Adrenal gland (tissue), 9 donors: ENCODE measurements at regions not wholly inside any gene's neighbourhood (a gene's known extent, or its start where the extent isn't known, plus 50 kb on each side); places are given as distances from the start of the nearest gene placed in this dataset.

Source experiments
- DNase-seq, 7 donors: peaks; one replicate each; pipeline ENCODE4 v3.0.0-alpha.2; 2019 to 2020
- H3K27ac ChIP-seq, 5 donors: fragments of 200-600 bp; sonication (generic) in 4 of 5; 1 replicate in 3 of 5; 2 replicates in 2 of 5; pipeline versions ENCODE4 v1.5.1 to v1.8.0; 2016 to 2020; ENCODE audit warnings: mild to moderate bottlenecking in 1 of 5
- H3K27me3 ChIP-seq: fragments of 200-600 bp; 2 replicates; pipeline ENCODE4 v1.8.0; 2021
- H3K36me3 ChIP-seq, 2 donors: fragments of 200-600 bp; replicated peaks in 1 of 2; 1 replicate in 1 of 2; 2 replicates in 1 of 2; pipeline versions ENCODE4 v1.5.1 to v1.8.0; 2018 to 2022
- H3K4me1 ChIP-seq, 2 donors: fragments of 200-600 bp; replicated peaks in 1 of 2; 1 replicate in 1 of 2; 2 replicates in 1 of 2; pipeline versions ENCODE4 v1.5.1 to v1.8.0; 2018 to 2021
- H3K4me3 ChIP-seq, 4 donors: fragments of 200-600 bp; sonication (generic) in 3 of 4; one replicate each; pipeline ENCODE4 v1.5.1; 2016 to 2018
- H3K9me3 ChIP-seq, 3 donors: fragments of 200-600 bp; sonication (generic) in 1 of 3; replicated peaks in 1 of 3; 1 replicate in 2 of 3; 2 replicates in 1 of 3; pipeline versions ENCODE4 v1.5.1 to v1.8.0; 2016 to 2021
- POLR2A ChIP-seq, 2 donors: fragments of 450-650 bp; IDR thresholded peaks; one replicate each; pipeline ENCODE4 v1.6.1; 2017; ENCODE audit warnings: antibody characterized with exemption in 2 of 2, mild to moderate bottlenecking in 2 of 2, moderate library complexity in 1 of 2
- WGBS, 4 donors: extraction: QIAGEN DNeasy Blood & Tissue Kit in 2 of 4; methylation state at CpG; one replicate each; pipeline versions ENCODE4 v1.1.5 to v1.1.7; 2013 to 2017; 5-methylcytosine and 5-hydroxymethylcytosine counted together
- intact Hi-C, 2 donors: fragments of 100-400 bp; cut with DNase I; formaldehyde crosslinking; loops; one replicate each; pipeline versions ENCODE4 v1.14.1 to v1.15.0; 2022 to 2023
- TF ChIP-seq, protein P1 (sequence below), 6 experiments: fragments of 450-650 bp in 4 of 6; fragments of 200-600 bp in 2 of 6; sonication (generic) in 1 of 6; IDR thresholded peaks; 1 replicate in 5 of 6; 2 replicates in 1 of 6; pipeline versions ENCODE4 v1.5.1 to v1.8.0; 2016 to 2021; ENCODE audit warnings: antibody characterized with exemption in 6 of 6, mild to moderate bottlenecking in 2 of 6, moderate library complexity in 1 of 6
- donor health status: healthy with polysubstance abuse.
- donor health status: Bipolar disorder and iron deficiency.
- donor health status: DM: yes; HTN: yes; CAD: no.
- donor health status: DM: no; HTN: no; CAD: no.
- donor health status: DM: no; HTN: no; CAD: no.

DNA sequence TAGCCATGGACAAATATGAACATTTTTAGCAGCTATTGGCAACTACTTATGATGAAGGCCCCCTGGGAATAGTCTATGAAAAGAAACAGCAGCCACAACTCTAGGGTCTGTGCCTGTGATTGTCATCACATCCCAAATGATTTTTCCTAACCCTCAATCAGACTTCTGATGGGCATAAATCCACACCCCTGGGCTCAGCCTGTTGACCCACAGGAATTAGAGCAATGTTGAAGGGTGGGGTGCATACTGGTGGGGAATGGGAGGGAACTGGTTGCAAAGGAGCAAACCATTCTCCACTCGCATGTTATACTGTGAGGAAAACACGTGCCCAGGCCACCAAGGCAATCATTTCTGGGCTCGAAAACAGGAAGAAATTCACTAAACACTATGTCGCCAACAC lies 106.5 kb upstream of the CTNNB1 start:
- intact Hi-C loops: no loop called here
- Histone ChIP-seq H3K9me3 (no peaks in the 10 kb centered on the region), H3K27me3 (no peaks in the 10 kb centered on the region), H3K27ac (no peak overlapping the region), H3K36me3 (no peaks in the 10 kb centered on the region), H3K4me3 (no peak overlapping the region), H3K4me1 (no peaks in the 10 kb centered on the region)
- DNase-seq: no peak
- no peak for TF ChIP-seq POLR2A (IDR thresholded peaks at IDR 0.05)
- TF ChIP-seq, protein P1, sequence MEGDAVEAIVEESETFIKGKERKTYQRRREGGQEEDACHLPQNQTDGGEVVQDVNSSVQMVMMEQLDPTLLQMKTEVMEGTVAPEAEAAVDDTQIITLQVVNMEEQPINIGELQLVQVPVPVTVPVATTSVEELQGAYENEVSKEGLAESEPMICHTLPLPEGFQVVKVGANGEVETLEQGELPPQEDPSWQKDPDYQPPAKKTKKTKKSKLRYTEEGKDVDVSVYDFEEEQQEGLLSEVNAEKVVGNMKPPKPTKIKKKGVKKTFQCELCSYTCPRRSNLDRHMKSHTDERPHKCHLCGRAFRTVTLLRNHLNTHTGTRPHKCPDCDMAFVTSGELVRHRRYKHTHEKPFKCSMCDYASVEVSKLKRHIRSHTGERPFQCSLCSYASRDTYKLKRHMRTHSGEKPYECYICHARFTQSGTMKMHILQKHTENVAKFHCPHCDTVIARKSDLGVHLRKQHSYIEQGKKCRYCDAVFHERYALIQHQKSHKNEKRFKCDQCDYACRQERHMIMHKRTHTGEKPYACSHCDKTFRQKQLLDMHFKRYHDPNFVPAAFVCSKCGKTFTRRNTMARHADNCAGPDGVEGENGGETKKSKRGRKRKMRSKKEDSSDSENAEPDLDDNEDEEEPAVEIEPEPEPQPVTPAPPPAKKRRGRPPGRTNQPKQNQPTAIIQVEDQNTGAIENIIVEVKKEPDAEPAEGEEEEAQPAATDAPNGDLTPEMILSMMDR (IDR thresholded peaks at IDR 0.05): no peak
- WGBS, 4 donors: 70 to 83% (median 77%) methylated on average over 4 of the region's 4 CpGs

DNA sequence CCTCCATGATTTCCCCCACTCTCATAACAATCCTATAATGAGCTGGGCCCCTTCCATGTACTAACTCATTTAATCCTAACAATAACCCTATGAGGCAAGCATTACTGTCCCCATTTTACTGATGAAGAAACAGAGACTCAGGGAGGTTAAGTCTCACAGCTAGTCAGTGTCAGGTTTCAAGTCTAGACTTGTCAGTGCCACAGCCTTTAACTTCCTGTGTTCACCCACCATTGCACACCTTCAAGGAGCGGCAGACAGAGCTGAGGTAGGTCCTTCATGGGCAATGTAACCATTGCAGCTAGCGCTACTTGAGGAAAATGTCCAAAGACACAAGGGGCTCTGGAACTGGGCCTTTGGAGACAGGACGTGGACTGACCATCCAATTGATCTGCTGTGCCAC lies 105.8 kb upstream of the CTNNB1 start:
- intact Hi-C loops: no loop called here
- Histone ChIP-seq H3K4me3 (no peak overlapping the region), H3K9me3 (no peaks in the 10 kb centered on the region), H3K36me3 (no peaks in the 10 kb centered on the region), H3K27ac (no peak overlapping the region), H3K4me1 (no peaks in the 10 kb centered on the region), H3K27me3 (no peaks in the 10 kb centered on the region)
- no peak for DNase-seq
- WGBS, 4 donors: 94 to 100% (median 97%) methylated on average over 3 of the region's 3 CpGs
- TF ChIP-seq POLR2A (IDR thresholded peaks at IDR 0.05): no peak
- TF ChIP-seq, protein P1 (IDR thresholded peaks at IDR 0.05): no peak

DNA sequence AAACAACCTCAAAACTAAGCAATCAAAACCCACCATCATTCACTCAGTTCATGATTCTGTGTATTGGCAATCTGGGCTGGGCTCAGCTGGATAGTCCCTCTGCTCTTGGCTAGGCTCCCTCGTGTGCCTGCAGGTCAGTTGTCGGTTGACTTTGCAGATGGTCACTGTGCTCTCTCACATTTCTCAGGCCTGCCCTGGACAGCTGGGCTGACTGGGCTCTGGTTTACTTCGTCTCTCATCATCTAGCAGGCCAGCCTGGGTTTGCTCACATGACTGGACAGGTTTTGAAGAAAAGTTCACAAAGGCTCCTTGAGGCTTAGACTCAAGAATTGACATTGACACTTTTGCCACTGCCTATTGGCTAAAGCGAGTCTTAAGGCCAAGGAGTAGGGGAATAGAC lies 105.0 kb upstream of the CTNNB1 start:
- H3K27me3 ChIP-seq: no peaks in the 10 kb centered on the region
- H3K4me1 ChIP-seq: no peaks in the 10 kb centered on the region
- no peak for DNase-seq
- H3K27ac ChIP-seq: no peak overlapping the region
- intact Hi-C loops: no loop called here
- no peaks in the 10 kb centered on the region for H3K9me3 ChIP-seq
- H3K36me3 ChIP-seq: no peaks in the 10 kb centered on the region
- 89 to 96% (median 91%) methylated on average over 4 of the region's 4 CpGs for WGBS, 4 donors
- no peak overlapping the region for H3K4me3 ChIP-seq
- TF ChIP-seq, protein P1 (IDR thresholded peaks at IDR 0.05): no peak
- no peak for TF ChIP-seq POLR2A (IDR thresholded peaks at IDR 0.05)

DNA sequence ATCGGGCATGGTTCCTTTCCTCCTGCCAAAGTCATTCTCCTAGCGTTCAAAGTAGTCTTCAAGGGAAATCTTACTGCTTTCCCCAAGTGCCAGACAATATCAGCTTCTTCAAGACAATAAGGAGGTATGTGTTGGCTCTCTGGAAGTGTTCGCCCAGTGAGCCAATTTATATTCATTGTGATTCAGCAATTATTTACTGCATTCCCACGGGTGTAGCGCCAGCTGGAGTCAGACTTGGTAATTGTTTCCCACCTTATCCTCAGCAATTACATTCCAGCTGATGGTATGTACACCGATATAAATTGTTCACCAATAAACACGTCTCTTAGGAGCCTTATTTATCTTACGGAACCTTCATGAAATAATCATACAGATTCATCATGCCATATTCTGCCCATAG lies 103.6 kb upstream of the CTNNB1 start:
- Histone ChIP-seq H3K27ac (no peak overlapping the region), H3K9me3 (no peaks in the 10 kb centered on the region), H3K4me3 (no peak overlapping the region), H3K27me3 (no peaks in the 10 kb centered on the region), H3K4me1 (no peaks in the 10 kb centered on the region), H3K36me3 (no peaks in the 10 kb centered on the region)
- WGBS, 4 donors: 87 to 89% (median 88%) methylated on average over 8 of the region's 8 CpGs
- DNase-seq: no peak
- intact Hi-C loops: no loop called here
- TF ChIP-seq, protein P1 (IDR thresholded peaks at IDR 0.05): no peak
- TF ChIP-seq POLR2A (IDR thresholded peaks at IDR 0.05): no peak
